H1 (cell line): ENCODE measurements at regions not wholly inside any gene's neighbourhood (a gene's known extent, or its start where the extent isn't known, plus 50 kb on each side); places are given as distances from the start of the nearest gene placed in this dataset.

Experiments used
- CTCF ChIA-PET: fragments of 300-600 bp; sonication (Branson Sonifier 250); formaldehyde crosslinking; loops from one replicate; lab custom pipeline; 2021; ENCODE audit not compliant: partially characterized antibody; lab: Charles Lee
- POLR2A ChIA-PET: fragments of 300-600 bp; sonication (Branson Sonifier 250); formaldehyde crosslinking; loops from one replicate; lab custom pipeline; 2021; ENCODE audit warnings: inconsistent platforms; ENCODE audit not compliant: partially characterized antibody; lab: Charles Lee
- DNase-seq, 2 experiments: peaks; one replicate each; pipeline versions ENCODE4 v3.0.0 to v3.0.0-alpha.2; 2010 to 2022; ENCODE audit warnings: low spot score in 2 of 2, low read depth in 1 of 2, mixed read lengths in 1 of 2
- FAIRE-seq: peaks from 2 replicates; lab custom pipeline; 2011; peaks lifted over from hg19 to GRCh38; lab: Jason Lieb, UNC
- H2AFZ ChIP-seq: 2 replicates; pipeline ENCODE4 v1.8.1; 2012; ENCODE audit warnings: low read length, inconsistent platforms
- H2AK5ac ChIP-seq: 2 replicates; pipeline ENCODE4 v1.6.1; 2013; ENCODE audit warnings: low read depth, low read length
- H2BK120ac ChIP-seq: replicated peaks from 2 replicates; pipeline ENCODE3; 2013; ENCODE audit warnings: low read depth, low read length, inconsistent platforms
- H2BK12ac ChIP-seq: 2 replicates; pipeline ENCODE4 v1.6.1; 2013; ENCODE audit warnings: low read depth, low read length
- H2BK15ac ChIP-seq: 2 replicates; pipeline ENCODE4 v1.6.1; 2013; ENCODE audit warnings: low read length
- H2BK20ac ChIP-seq: 2 replicates; pipeline ENCODE4 v1.6.1; 2013; ENCODE audit warnings: low read length
- H2BK5ac ChIP-seq: 2 replicates; pipeline ENCODE4 v1.6.1; 2013; ENCODE audit warnings: low read depth, low read length
- H3K14ac ChIP-seq: 2 replicates; pipeline ENCODE4 v1.6.1; 2013; ENCODE audit warnings: inconsistent platforms; ENCODE audit not compliant: insufficient read length
- H3K18ac ChIP-seq: 2 replicates; pipeline ENCODE4 v1.6.1; 2013; ENCODE audit warnings: low read length; ENCODE audit errors: extremely low read depth
- H3K23ac ChIP-seq: 2 replicates; pipeline ENCODE4 v1.6.1; 2013; ENCODE audit warnings: inconsistent platforms; ENCODE audit not compliant: insufficient read length
- H3K23me2 ChIP-seq: 2 replicates; pipeline ENCODE4 v1.6.1; 2013; ENCODE audit warnings: low read depth, low read length
- H3K27ac ChIP-seq: 2 replicates; pipeline ENCODE4 v1.6.1; 2011; ENCODE audit warnings: low read depth, low read length, inconsistent platforms
- H3K27me3 ChIP-seq, 4 experiments: replicated peaks in 1 of 4; 1 replicate in 1 of 4; 2 replicates in 3 of 4; pipeline versions ENCODE4 v1.6.1 to v1.8.1; 2011 to 2013; ENCODE audit warnings: low read length in 3 of 4, mild to moderate bottlenecking in 3 of 4, inconsistent platforms in 2 of 4, mixed read lengths in 2 of 4, moderate library complexity in 1 of 4; ENCODE audit not compliant: control insufficient read depth in 3 of 4, insufficient read depth in 3 of 4; ENCODE audit errors: extremely low read depth in 1 of 4
- H3K36me3 ChIP-seq, 4 experiments: 2 replicates each; pipeline versions ENCODE4 v1.6.1 to v1.8.1; 2011 to 2013; ENCODE audit warnings: mild to moderate bottlenecking in 4 of 4, low read length in 3 of 4, moderate library complexity in 2 of 4, control low read depth in 1 of 4, inconsistent platforms in 1 of 4; ENCODE audit not compliant: insufficient read depth in 4 of 4, control insufficient read depth in 2 of 4
- H3K4ac ChIP-seq: replicated peaks from 2 replicates; pipeline ENCODE3; 2013; ENCODE audit warnings: low read length, low read depth, mixed read lengths, inconsistent platforms; ENCODE audit not compliant: insufficient read length
- H3K4me1 ChIP-seq, 4 experiments: replicated peaks in 1 of 4; 1 replicate in 1 of 4; 2 replicates in 3 of 4; pipeline versions ENCODE4 v1.6.1 to v1.8.1; 2011 to 2013; ENCODE audit warnings: low read length in 3 of 4, inconsistent platforms in 2 of 4, mixed read lengths in 1 of 4; ENCODE audit not compliant: insufficient read depth in 4 of 4, control insufficient read depth in 3 of 4
- H3K4me2 ChIP-seq, 2 experiments: 2 replicates each; pipeline versions ENCODE4 v1.6.1 to v1.8.1; 2011 to 2013; ENCODE audit warnings: low read depth in 2 of 2, low read length in 2 of 2, control low read depth in 1 of 2, inconsistent platforms in 1 of 2, mild to moderate bottlenecking in 1 of 2; ENCODE audit not compliant: insufficient read depth in 1 of 2
- H3K4me3 ChIP-seq, 4 experiments: fragments of 200-600, 300-600 bp in 1 of 4; sonication (generic), shearing (Covaris generic), sonication (Bioruptor Twin) in 1 of 4; 2 replicates each; pipeline versions ENCODE4 v1.5.1 to v1.8.1; 2011 to 2016; ENCODE audit warnings: low read length in 4 of 4, low read depth in 3 of 4, control low read depth in 2 of 4, inconsistent platforms in 2 of 4, mild to moderate bottlenecking in 2 of 4, mixed read lengths in 1 of 4, moderate library complexity in 1 of 4; ENCODE audit not compliant: insufficient read depth in 2 of 4; ENCODE audit errors: extremely low read depth in 1 of 4
- H3K56ac ChIP-seq: replicated peaks from 2 replicates; pipeline ENCODE3; 2013; ENCODE audit warnings: low read depth, mild to moderate bottlenecking, mixed read lengths, low read length, inconsistent platforms; ENCODE audit not compliant: insufficient read length
- H3K79me1 ChIP-seq: 2 replicates; pipeline ENCODE4 v1.6.1; 2013; ENCODE audit warnings: low read depth, low read length, control low read depth
- H3K79me2 ChIP-seq, 2 experiments: 2 replicates each; pipeline versions ENCODE4 v1.6.1 to v1.8.1; 2012 to 2013; ENCODE audit warnings: low read length in 2 of 2, mild to moderate bottlenecking in 2 of 2, inconsistent platforms in 1 of 2; ENCODE audit not compliant: insufficient read depth in 2 of 2, control insufficient read depth in 1 of 2
- H3K9ac ChIP-seq, 4 experiments: replicated peaks in 1 of 4; 1 replicate in 1 of 4; 2 replicates in 3 of 4; pipeline versions ENCODE4 v1.6.1 to v1.8.1; 2011 to 2013; ENCODE audit warnings: low read depth in 3 of 4, low read length in 3 of 4, control low read depth in 2 of 4, mild to moderate bottlenecking in 2 of 4, moderate library complexity in 2 of 4, inconsistent platforms in 1 of 4; ENCODE audit errors: extremely low read depth in 1 of 4
- H3K9me3 ChIP-seq, 2 experiments: 2 replicates each; pipeline versions ENCODE4 v1.6.1 to v1.8.1; 2012 to 2013; ENCODE audit warnings: mild to moderate bottlenecking in 2 of 2, moderate library complexity in 2 of 2, control low read depth in 1 of 2, inconsistent platforms in 1 of 2, low read depth in 1 of 2, low read length in 1 of 2, mixed read lengths in 1 of 2; ENCODE audit not compliant: insufficient read depth in 2 of 2
- H4K20me1 ChIP-seq, 2 experiments: replicated peaks in 1 of 2; 2 replicates each; pipeline versions ENCODE3 to v1.8.1; 2011 to 2013; ENCODE audit warnings: inconsistent platforms in 2 of 2, low read length in 2 of 2, mild to moderate bottlenecking in 1 of 2; ENCODE audit not compliant: insufficient read depth in 2 of 2, control insufficient read depth in 1 of 2
- H4K5ac ChIP-seq: 2 replicates; pipeline ENCODE4 v1.6.1; 2013; ENCODE audit warnings: low read length, low read depth, mixed read lengths, inconsistent platforms; ENCODE audit not compliant: insufficient read length
- H4K8ac ChIP-seq: 2 replicates; pipeline ENCODE4 v1.8.0; 2013; ENCODE audit warnings: mild to moderate bottlenecking, moderate library complexity, low read length, inconsistent platforms; ENCODE audit not compliant: insufficient read depth; ENCODE audit errors: extremely low read depth
- H4K91ac ChIP-seq: replicated peaks from 2 replicates; pipeline ENCODE3; 2013; ENCODE audit warnings: low read length, mixed read lengths, inconsistent platforms; ENCODE audit not compliant: insufficient read length
- CBX5 ChIP-seq: fragments of 300-800, 300-1000 bp; sonication (generic); IDR thresholded peaks from 2 replicates; pipeline ENCODE4 v1.7.1; 2016; ENCODE audit warnings: antibody characterized with exemption, low read length, low read depth
- PHF8 ChIP-seq: fragments of 200-600 bp; sonication (generic); conservative IDR thresholded peaks from 2 replicates; pipeline ENCODE4 v1.7.1; 2012; ENCODE audit warnings: low read depth, mild to moderate bottlenecking, inconsistent platforms, low read length, moderate library complexity
- SRF ChIP-seq: IDR thresholded peaks from 2 replicates; pipeline ENCODE4 v1.6.1; 2011; ENCODE audit warnings: mild to moderate bottlenecking, low read depth, low read length, moderate library complexity
- YY1 ChIP-seq: IDR thresholded peaks from 2 replicates; pipeline ENCODE4 v1.6.1; 2011; ENCODE audit warnings: low read depth, mild to moderate bottlenecking, low read length
- ZNF274 ChIP-seq: IDR thresholded peaks from 2 replicates; pipeline ENCODE4 v1.7.0; 2012; ENCODE audit warnings: low read length, borderline replicate concordance; ENCODE audit errors: extremely low read depth
- WGBS, 2 experiments: shearing (Covaris generic) in 1 of 2; methylation state at CpG; one replicate each; pipeline versions ENCODE4 v1.1.6 to v1.1.7; 2013 to 2015; ENCODE audit warnings: low lambda C conversion rate in 2 of 2, mixed read lengths in 2 of 2, inconsistent platforms in 1 of 2, low coverage in 1 of 2, missing lambda C conversion rate in 1 of 2; ENCODE audit not compliant: insufficient replicate concordance in 2 of 2, insufficient coverage in 1 of 2, insufficient read length in 1 of 2; ENCODE audit errors: extremely low coverage in 1 of 2, missing lambda C conversion rate in 1 of 2; 5-methylcytosine and 5-hydroxymethylcytosine counted together
- TF ChIP-seq, protein P1 (sequence below): IDR thresholded peaks from 2 replicates; pipeline ENCODE4 v1.6.1; 2012; ENCODE audit warnings: inconsistent platforms

DNA sequence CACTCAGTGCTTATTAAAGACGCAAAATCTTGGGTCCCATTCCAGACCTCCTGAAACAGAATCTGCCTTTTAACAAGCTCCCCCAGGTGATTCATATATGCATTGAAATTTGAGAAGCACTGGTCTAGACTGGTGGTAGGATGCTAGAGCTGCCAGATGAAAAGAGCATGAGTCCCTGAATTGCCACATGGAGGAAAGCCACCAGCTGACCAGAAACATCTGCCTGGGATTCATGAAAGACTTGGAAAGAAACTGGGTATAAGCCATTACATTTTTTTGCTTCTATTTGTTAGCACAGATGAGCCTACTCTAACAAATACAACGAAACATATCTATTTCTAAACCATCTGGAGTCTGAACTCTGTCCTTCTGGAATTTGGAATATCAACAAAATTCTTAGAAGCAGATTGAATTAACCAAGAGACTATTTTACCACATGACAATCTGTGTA lies 228.9 kb downstream of the RBM43 start:
- no peaks in the 10 kb centered on the region for H3K4me1 ChIP-seq
- H4K5ac ChIP-seq: no peak overlapping the region
- H2BK15ac ChIP-seq: no peak overlapping the region
- no peaks in the 10 kb centered on the region for H3K23me2 ChIP-seq
- no peak overlapping the region for H3K23ac ChIP-seq
- no peak overlapping the region for H2AFZ ChIP-seq
- no peak overlapping the region for H3K4ac ChIP-seq
- no peak for FAIRE-seq
- H2BK5ac ChIP-seq: no peak overlapping the region
- H4K20me1 ChIP-seq: no peaks in the 10 kb centered on the region
- no peak overlapping the region for H2BK12ac ChIP-seq
- DNase-seq: no peak
- no peak overlapping the region for H4K8ac ChIP-seq
- H3K79me2 ChIP-seq: no peaks in the 10 kb centered on the region
- H3K18ac ChIP-seq: no peak overlapping the region
- H2BK120ac ChIP-seq: no peak overlapping the region
- CTCF ChIA-PET: interaction anchor here (1.3 to 2.3 kb wide), 6 partner anchors 17 to 207 kb away, joined by 3 to 14 read pairs (median 6); no protein-coding TSS in a partner anchor
- no peak overlapping the region for H2AK5ac ChIP-seq
- POLR2A ChIA-PET: no interaction called here
- no peaks in the 10 kb centered on the region for H3K79me1 ChIP-seq
- H3K4me2 ChIP-seq: no peak overlapping the region
- H3K56ac ChIP-seq: no peak overlapping the region
- H3K9me3 ChIP-seq: no peaks in the 10 kb centered on the region
- H3K36me3 ChIP-seq: no peaks in the 10 kb centered on the region
- no peak overlapping the region for H3K27ac ChIP-seq
- H3K4me3 ChIP-seq: no peak overlapping the region
- H4K91ac ChIP-seq: no peak overlapping the region
- H3K27me3 ChIP-seq: no peaks in the 10 kb centered on the region
- no peak overlapping the region for H3K14ac ChIP-seq
- no peak overlapping the region for H3K9ac ChIP-seq
- H2BK20ac ChIP-seq: no peak overlapping the region
- 86% methylated on average over 2 of the region's 2 CpGs; no CpG with 5 or more reads in 1 of the 2 experiments for WGBS, 2 experiments
- TF ChIP-seq YY1 (no peak), ZNF274 (no peak), PHF8 (no peak), SRF (no peak), CBX5 (no peak)
- TF ChIP-seq, protein P1, sequence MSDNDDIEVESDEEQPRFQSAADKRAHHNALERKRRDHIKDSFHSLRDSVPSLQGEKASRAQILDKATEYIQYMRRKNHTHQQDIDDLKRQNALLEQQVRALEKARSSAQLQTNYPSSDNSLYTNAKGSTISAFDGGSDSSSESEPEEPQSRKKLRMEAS: no peak
